Peyer's patch (tissue), 4 donors: ENCODE measurements at regions not wholly inside any gene's neighbourhood (a gene's known extent, or its start where the extent isn't known, plus 50 kb on each side); places are given as distances from the start of the nearest gene placed in this dataset.

Experiments used
- CTCF ChIP-seq, 6 experiments: fragments of 450-650 bp in 4 of 6; fragments of 200-600 bp in 2 of 6; sonication (generic) in 1 of 6; IDR thresholded peaks; one replicate each; pipeline ENCODE4 v1.5.1; 2017 to 2019; ENCODE audit warnings: antibody characterized with exemption in 6 of 6, mild to moderate bottlenecking in 3 of 6, moderate library complexity in 1 of 6
- POLR2A ChIP-seq, 2 donors: fragments of 450-650 bp; IDR thresholded peaks; one replicate each; pipeline ENCODE4 v1.5.1; 2017; ENCODE audit warnings: antibody characterized with exemption in 2 of 2, mild to moderate bottlenecking in 2 of 2, moderate library complexity in 2 of 2

- no peak for TF ChIP-seq CTCF (IDR thresholded peaks at IDR 0.05)
- TF ChIP-seq POLR2A (IDR thresholded peaks at IDR 0.05), result no peak
Measured at GRCh38 chr11:134488512-134488911, 76.5 kb upstream of the B3GAT1 start.
